AML-193 (cell line): ENCODE measurements at regions not wholly inside any gene's neighbourhood (a gene's known extent, or its start where the extent isn't known, plus 50 kb on each side); places are given as distances from the start of the nearest gene placed in this dataset.
A peak's percentile ranks its signal among the peaks of the same experiment; 100 is the strongest.

Experiments
- DNase-seq, 2 experiments: peaks; one replicate each; lab custom pipeline; 2025; lab: John Stamatoyannopoulos, UW

- DNase-seq = no peak
Measured at GRCh38 chr3:18885612-18886011, 262.7 kb upstream of the KCNH8 start.

GRCh38 chr3:18883571-18883970 is 264.7 kb upstream of the KCNH8 start:
- DNase-seq = peak; percentile 25 to 26

GRCh38 chr3:18880691-18881090 is 267.6 kb upstream of the KCNH8 start:
- no peak for DNase-seq

- DNase-seq = no peak
Measured at GRCh38 chr3:18872466-18872865, 275.8 kb upstream of the KCNH8 start.

GRCh38 chr3:18870642-18871041 is 277.7 kb upstream of the KCNH8 start:
- no peak for DNase-seq

- DNase-seq = no peak
Measured at GRCh38 chr3:18870074-18870640, 278.2 kb upstream of the KCNH8 start.

- no peak for DNase-seq
Measured at GRCh38 chr3:18868911-18869689, 279.2 kb upstream of the KCNH8 start.

GRCh38 chr3:18866899-18867298 is 281.4 kb upstream of the KCNH8 start:
- no peak for DNase-seq

GRCh38 chr3:18864933-18865731 is 283.2 kb upstream of the KCNH8 start:
- DNase-seq = no peak

GRCh38 chr3:18862077-18862476 is 286.2 kb upstream of the KCNH8 start:
- no peak for DNase-seq

- DNase-seq = no peak
Measured at GRCh38 chr3:18861137-18861536, 287.2 kb upstream of the KCNH8 start.

- no peak for DNase-seq
Measured at GRCh38 chr3:18853269-18853668, 295.0 kb upstream of the KCNH8 start.

GRCh38 chr3:18847583-18848197 is 300.6 kb upstream of the KCNH8 start:
- peak; percentile 16 to 21 for DNase-seq

GRCh38 chr3:18843983-18844382 is 304.3 kb upstream of the KCNH8 start:
- no peak for DNase-seq

- DNase-seq = no peak
Measured at GRCh38 chr3:18843188-18843587, 305.1 kb upstream of the KCNH8 start.

GRCh38 chr3:18841422-18842343 is 306.6 kb upstream of the KCNH8 start:
- DNase-seq = no peak

GRCh38 chr3:18840535-18841137 is 307.7 kb upstream of the KCNH8 start:
- no peak for DNase-seq

GRCh38 chr3:18838758-18839157 is 309.6 kb upstream of the KCNH8 start:
- no peak for DNase-seq

- DNase-seq = no peak
Measured at GRCh38 chr3:18837137-18837755, 311.1 kb upstream of the KCNH8 start.

GRCh38 chr3:18835021-18835420 is 313.3 kb upstream of the KCNH8 start:
- no peak for DNase-seq

GRCh38 chr3:18830087-18830486 is 318.2 kb upstream of the KCNH8 start:
- no peak for DNase-seq
